GM19463 (cell line): ENCODE measurements at regions not wholly inside any gene's neighbourhood (a gene's known extent, or its start where the extent isn't known, plus 50 kb on each side); places are given as distances from the start of the nearest gene placed in this dataset.

Experiments
- ATAC-seq: cut with Tn5 transposase; IDR thresholded peaks from one replicate; pipeline ENCODE4 v1.9.1; 2021; ENCODE audit warnings: mild to moderate bottlenecking, moderate library complexity; ENCODE audit not compliant: unreplicated experiment

GRCh38 chr12:83199069-83199468, 512.4 kb downstream of the TMTC2 start:
- ATAC-seq = no peak

GRCh38 chr12:83198291-83199015, 511.7 kb downstream of the TMTC2 start:
- ATAC-seq = no peak

- no peak for ATAC-seq
Measured at GRCh38 chr12:83197483-83197914, 510.8 kb downstream of the TMTC2 start.

GRCh38 chr12:83196694-83197350, 510.1 kb downstream of the TMTC2 start:
- no peak for ATAC-seq

- no peak for ATAC-seq
Measured at GRCh38 chr12:83190631-83191390, 504.1 kb downstream of the TMTC2 start.

- ATAC-seq = no peak
Measured at GRCh38 chr12:83186419-83186818, 499.7 kb downstream of the TMTC2 start.

GRCh38 chr12:83185241-83185640, 498.5 kb downstream of the TMTC2 start:
- no peak for ATAC-seq
